ENCODE measurements at regions not wholly inside any gene's neighbourhood (a gene's known extent, or its start where the extent isn't known, plus 50 kb on each side); places are given as distances from the start of the nearest gene placed in this dataset.
A peak's percentile ranks its signal among the peaks of the same experiment; 100 is the strongest.

- no peak for DNase-seq
Measured at GRCh38 chr7:26011039-26011696, 140.8 kb upstream of the NFE2L3 start.

- no peak for DNase-seq
Measured at GRCh38 chr7:26013551-26014083, 138.4 kb upstream of the NFE2L3 start.

- DNase-seq, result no peak
Measured at GRCh38 chr7:26022982-26023381, 129.0 kb upstream of the NFE2L3 start.

GRCh38 chr7:26029911-26030310 is 122.1 kb upstream of the NFE2L3 start:
- no peak for DNase-seq

- no peak for DNase-seq
Measured at GRCh38 chr7:26034391-26034790, 117.6 kb upstream of the NFE2L3 start.

- DNase-seq, result no peak
Measured at GRCh38 chr7:26035552-26035951, 116.4 kb upstream of the NFE2L3 start.

GRCh38 chr7:26036092-26036491 is 115.9 kb upstream of the NFE2L3 start:
- DNase-seq, result no peak

- DNase-seq, result no peak
Measured at GRCh38 chr7:26038201-26038990, 113.6 kb upstream of the NFE2L3 start.

GRCh38 chr7:26040085-26040484 is 111.9 kb upstream of the NFE2L3 start:
- no peak for DNase-seq

- DNase-seq, result no peak
Measured at GRCh38 chr7:26042237-26042636, 109.8 kb upstream of the NFE2L3 start.

GRCh38 chr7:26043801-26044200 is 108.2 kb upstream of the NFE2L3 start:
- no peak for DNase-seq

GRCh38 chr7:26044320-26044719 is 107.7 kb upstream of the NFE2L3 start:
- DNase-seq, result no peak

- DNase-seq, result no peak
Measured at GRCh38 chr7:26046150-26046549, 105.8 kb upstream of the NFE2L3 start.

GRCh38 chr7:26046878-26047277 is 105.1 kb upstream of the NFE2L3 start:
- DNase-seq, result no peak

GRCh38 chr7:26048663-26049062 is 103.3 kb upstream of the NFE2L3 start:
- DNase-seq, result no peak

- DNase-seq, result no peak
Measured at GRCh38 chr7:26049081-26049480, 102.9 kb upstream of the NFE2L3 start.

GRCh38 chr7:26051021-26051420 is 101.0 kb upstream of the NFE2L3 start:
- DNase-seq, result no peak

- no peak for DNase-seq
Measured at GRCh38 chr7:26052706-26053105, 99.3 kb upstream of the NFE2L3 start.

GRCh38 chr7:26054386-26054785 is 97.6 kb upstream of the NFE2L3 start:
- DNase-seq, result no peak

GRCh38 chr7:26055241-26055640 is 96.8 kb upstream of the NFE2L3 start:
- DNase-seq, result no peak

GRCh38 chr7:26060733-26061677 is 91.0 kb upstream of the NFE2L3 start:
- DNase-seq, result no peak

GRCh38 chr7:26061678-26062603 is 90.1 kb upstream of the NFE2L3 start:
- DNase-seq, result peak; percentile 75

All from CD4-positive, alpha-beta T cell treated with Interleukin-12 subunit alpha and Interleukin-12 subunit beta, for 1 hour (primary cell).